IPS DF 4.7 (cell line): ENCODE measurements at regions not wholly inside any gene's neighbourhood (a gene's known extent, or its start where the extent isn't known, plus 50 kb on each side); places are given as distances from the start of the nearest gene placed in this dataset.

Source experiments
- DNase-seq: peaks from one replicate; pipeline ENCODE4 v3.0.0-alpha.2; 2013; ENCODE audit warnings: low spot score; ENCODE audit errors: extremely low read depth

- DNase-seq = no peak
These were observed 97.8 kb downstream of the AQP9 start for GRCh38 chr15:58235961-58236360.

GRCh38 chr15:58240191-58240932 lies 102.2 kb downstream of the AQP9 start:
- DNase-seq = no peak

GRCh38 chr15:58241872-58242271 lies 103.7 kb downstream of the AQP9 start:
- no peak for DNase-seq

GRCh38 chr15:58243070-58243469 lies 104.9 kb downstream of the AQP9 start:
- no peak for DNase-seq

- no peak for DNase-seq
These were observed 106.4 kb downstream of the AQP9 start for GRCh38 chr15:58244536-58244935.

- DNase-seq = no peak
These were observed 107.9 kb downstream of the AQP9 start for GRCh38 chr15:58246041-58246440.

- no peak for DNase-seq
These were observed 110.0 kb downstream of the AQP9 start for GRCh38 chr15:58247855-58248842.

- no peak for DNase-seq
These were observed 111.6 kb downstream of the AQP9 start for GRCh38 chr15:58249646-58250312.

GRCh38 chr15:58252586-58253323 lies 114.6 kb downstream of the AQP9 start:
- DNase-seq = no peak

GRCh38 chr15:58257776-58258325 lies 119.7 kb downstream of the AQP9 start:
- DNase-seq = no peak

GRCh38 chr15:58258501-58259292 lies 120.5 kb downstream of the AQP9 start:
- no peak for DNase-seq

GRCh38 chr15:58260205-58260724 lies 122.1 kb downstream of the AQP9 start:
- DNase-seq = no peak

GRCh38 chr15:58260725-58261267 lies 122.6 kb downstream of the AQP9 start:
- no peak for DNase-seq

- no peak for DNase-seq
These were observed 123.2 kb downstream of the AQP9 start for GRCh38 chr15:58261368-58261767.

- DNase-seq = no peak
These were observed 126.1 kb downstream of the AQP9 start for GRCh38 chr15:58264053-58264971.

GRCh38 chr15:58267051-58267450 lies 128.9 kb downstream of the AQP9 start:
- DNase-seq = no peak

GRCh38 chr15:58268746-58269267 lies 130.6 kb downstream of the AQP9 start:
- DNase-seq = no peak
